Vagina (tissue), 2 donors: ENCODE measurements at regions not wholly inside any gene's neighbourhood (a gene's known extent, or its start where the extent isn't known, plus 50 kb on each side); places are given as distances from the start of the nearest gene placed in this dataset.

Experiments used
- CTCF ChIP-seq, 3 experiments: fragments of 450-650 bp in 2 of 3; fragments of 200-600 bp in 1 of 3; sonication (generic) in 1 of 3; IDR thresholded peaks; one replicate each; pipeline ENCODE4 v1.5.1; 2017 to 2019; ENCODE audit warnings: antibody characterized with exemption in 3 of 3, mild to moderate bottlenecking in 2 of 3, moderate library complexity in 2 of 3
- POLR2A ChIP-seq, 2 donors: fragments of 450-650 bp; IDR thresholded peaks; one replicate each; pipeline ENCODE4 v1.6.1; 2017; ENCODE audit warnings: antibody characterized with exemption in 2 of 2, mild to moderate bottlenecking in 2 of 2, moderate library complexity in 2 of 2

- no peak for TF ChIP-seq CTCF (IDR thresholded peaks at IDR 0.05)
- no peak for TF ChIP-seq POLR2A (IDR thresholded peaks at IDR 0.05)
Measured at GRCh38 chr9:65432722-65433323, 147.8 kb upstream of the FOXD4L5 start.
